GM12874 (cell line): ENCODE measurements at regions not wholly inside any gene's neighbourhood (a gene's known extent, or its start where the extent isn't known, plus 50 kb on each side); places are given as distances from the start of the nearest gene placed in this dataset.
A peak's percentile ranks its signal among the peaks of the same experiment; 100 is the strongest.

Experiments used
- TF ChIP-seq, protein P1 (sequence below): IDR thresholded peaks from 2 replicates; pipeline ENCODE4 v1.5.1; 2011; ENCODE audit warnings: low read depth, mild to moderate bottlenecking, control low read depth, low read length, moderate library complexity; ENCODE audit not compliant: insufficient read depth

DNA sequence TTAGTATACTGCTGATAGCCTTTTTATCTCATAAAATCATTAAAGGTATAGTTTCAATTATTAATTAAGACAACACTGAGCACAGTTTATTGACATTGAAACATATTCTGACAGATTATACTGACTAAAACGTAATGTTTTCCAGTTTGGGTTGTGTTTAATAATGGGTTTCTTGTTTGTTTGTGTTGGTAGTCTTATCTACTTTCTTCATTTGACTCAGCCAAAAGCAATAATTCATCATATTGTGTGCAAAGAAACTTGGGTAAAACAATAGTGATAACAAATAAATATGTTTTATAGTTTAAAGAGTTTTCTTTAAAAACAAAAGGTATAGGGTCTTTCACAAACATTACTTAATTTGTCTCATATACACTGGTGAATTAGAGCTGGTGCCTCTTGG lies 629.2 kb upstream of the AGTR1 start:
- TF ChIP-seq, protein P1, sequence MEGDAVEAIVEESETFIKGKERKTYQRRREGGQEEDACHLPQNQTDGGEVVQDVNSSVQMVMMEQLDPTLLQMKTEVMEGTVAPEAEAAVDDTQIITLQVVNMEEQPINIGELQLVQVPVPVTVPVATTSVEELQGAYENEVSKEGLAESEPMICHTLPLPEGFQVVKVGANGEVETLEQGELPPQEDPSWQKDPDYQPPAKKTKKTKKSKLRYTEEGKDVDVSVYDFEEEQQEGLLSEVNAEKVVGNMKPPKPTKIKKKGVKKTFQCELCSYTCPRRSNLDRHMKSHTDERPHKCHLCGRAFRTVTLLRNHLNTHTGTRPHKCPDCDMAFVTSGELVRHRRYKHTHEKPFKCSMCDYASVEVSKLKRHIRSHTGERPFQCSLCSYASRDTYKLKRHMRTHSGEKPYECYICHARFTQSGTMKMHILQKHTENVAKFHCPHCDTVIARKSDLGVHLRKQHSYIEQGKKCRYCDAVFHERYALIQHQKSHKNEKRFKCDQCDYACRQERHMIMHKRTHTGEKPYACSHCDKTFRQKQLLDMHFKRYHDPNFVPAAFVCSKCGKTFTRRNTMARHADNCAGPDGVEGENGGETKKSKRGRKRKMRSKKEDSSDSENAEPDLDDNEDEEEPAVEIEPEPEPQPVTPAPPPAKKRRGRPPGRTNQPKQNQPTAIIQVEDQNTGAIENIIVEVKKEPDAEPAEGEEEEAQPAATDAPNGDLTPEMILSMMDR, result no peak

DNA sequence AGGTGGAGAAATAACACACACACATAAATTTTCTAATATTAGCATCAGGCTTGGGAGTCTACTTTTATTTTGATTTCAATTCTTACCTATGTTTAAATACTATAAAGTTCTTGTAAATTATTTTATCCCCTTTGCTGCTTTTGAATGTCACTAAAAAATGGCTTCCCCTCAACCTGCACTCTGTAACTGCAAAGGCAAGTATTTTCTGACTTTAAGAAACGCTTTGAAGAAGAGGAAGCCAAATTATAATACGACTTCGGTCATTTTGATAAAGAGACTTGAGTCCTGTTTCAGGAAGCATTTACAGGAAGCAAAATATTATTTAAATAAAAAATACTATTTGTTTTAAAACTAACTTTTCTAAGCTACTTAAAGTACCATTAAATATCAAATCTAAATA lies 627.7 kb upstream of the AGTR1 start:
- TF ChIP-seq, protein P1, result no peak

DNA sequence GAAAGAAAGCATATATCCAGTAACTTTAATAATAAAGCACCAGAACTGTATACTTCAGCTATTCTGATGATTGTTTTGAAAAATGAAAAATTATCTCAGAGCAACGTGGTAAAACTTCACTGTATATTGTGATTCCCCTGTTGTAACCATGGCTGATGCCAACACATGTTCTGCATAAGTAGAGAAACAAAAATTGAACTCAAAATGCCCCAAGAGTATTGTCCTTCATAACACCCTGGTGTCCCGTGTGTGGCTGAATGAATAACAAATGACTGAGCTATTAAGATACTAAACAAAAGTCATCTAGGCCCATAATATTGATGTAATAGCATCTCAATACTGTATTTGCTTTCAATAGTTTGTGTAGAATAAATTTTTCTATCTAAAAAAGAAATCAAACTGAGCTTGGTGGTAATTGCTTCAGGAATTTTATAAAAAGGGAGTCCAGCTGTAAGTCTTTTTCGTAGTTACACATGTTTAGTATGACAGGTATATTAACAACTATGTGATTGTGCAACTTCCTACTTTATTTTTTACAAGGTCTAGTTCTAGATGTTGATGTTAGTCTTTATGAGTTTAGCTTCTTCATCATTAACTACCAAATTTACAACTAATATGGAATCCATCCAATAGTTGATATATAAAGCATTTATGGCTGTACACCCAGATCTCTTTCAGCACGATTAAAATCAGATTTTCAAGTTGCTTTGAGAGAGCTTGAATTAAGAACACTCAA lies 623.8 kb upstream of the AGTR1 start:
- TF ChIP-seq, protein P1, result no peak

DNA sequence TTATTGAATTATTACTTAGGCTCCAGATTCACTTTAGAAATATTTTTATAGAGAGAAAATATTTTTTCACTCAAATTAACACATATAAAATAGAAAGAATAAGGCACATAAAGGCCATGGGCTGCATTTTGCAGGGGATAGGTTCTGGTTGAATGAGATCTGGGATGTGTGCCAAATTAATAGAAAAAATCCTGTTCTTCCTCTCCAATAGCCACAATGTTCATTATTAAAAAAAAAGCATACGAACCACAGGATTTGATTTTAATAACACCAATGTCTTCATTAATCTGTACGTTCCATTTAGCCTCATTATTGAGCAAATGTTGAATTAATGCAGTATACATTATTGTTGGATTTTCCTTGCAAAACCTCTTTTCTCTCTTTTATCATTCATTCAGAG lies 622.8 kb upstream of the AGTR1 start:
- TF ChIP-seq, protein P1, result no peak

DNA sequence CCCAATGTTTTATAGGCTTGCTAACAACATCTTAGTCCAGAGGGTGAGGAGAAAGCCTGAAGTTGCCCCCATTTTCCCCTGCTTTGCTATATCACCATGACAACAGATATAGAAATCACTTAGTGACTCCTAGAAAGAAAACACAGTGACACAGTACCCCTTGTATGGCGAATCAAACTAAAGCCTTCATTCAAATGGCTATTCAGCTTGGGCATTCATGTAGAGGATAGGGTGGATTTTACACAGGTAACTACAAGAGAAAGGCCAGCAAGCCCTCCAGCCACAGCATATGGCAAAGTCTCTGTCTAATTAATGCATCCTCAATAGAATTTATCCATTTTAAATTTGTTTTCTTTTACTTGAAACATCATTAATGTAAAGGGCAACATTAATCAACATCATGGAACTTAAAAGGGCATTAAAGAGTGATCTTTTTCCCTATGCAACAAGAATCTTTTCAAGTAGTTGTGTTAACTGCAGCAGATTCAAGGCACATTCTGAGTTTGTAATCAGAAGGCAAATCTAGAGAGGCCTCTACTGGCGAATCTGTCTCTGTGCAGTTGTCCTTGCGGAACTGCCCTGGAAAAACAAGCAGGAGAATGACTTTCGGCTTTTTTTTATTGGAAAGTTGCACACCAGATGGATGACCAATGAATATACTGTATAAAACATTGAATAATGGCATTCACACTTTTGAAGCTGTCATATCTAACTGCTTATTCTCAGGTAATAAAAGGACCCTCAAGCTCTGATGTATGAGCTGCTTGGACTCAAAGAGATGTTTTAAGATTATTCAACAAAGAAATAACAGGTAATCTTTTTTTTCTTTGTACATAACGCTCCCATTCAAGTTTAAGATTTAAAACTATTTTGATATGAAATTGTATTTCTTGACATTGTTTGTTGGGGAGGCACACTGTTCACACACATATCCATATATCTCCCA lies 621.7 kb upstream of the AGTR1 start:
- TF ChIP-seq, protein P1, result peak; percentile 59

DNA sequence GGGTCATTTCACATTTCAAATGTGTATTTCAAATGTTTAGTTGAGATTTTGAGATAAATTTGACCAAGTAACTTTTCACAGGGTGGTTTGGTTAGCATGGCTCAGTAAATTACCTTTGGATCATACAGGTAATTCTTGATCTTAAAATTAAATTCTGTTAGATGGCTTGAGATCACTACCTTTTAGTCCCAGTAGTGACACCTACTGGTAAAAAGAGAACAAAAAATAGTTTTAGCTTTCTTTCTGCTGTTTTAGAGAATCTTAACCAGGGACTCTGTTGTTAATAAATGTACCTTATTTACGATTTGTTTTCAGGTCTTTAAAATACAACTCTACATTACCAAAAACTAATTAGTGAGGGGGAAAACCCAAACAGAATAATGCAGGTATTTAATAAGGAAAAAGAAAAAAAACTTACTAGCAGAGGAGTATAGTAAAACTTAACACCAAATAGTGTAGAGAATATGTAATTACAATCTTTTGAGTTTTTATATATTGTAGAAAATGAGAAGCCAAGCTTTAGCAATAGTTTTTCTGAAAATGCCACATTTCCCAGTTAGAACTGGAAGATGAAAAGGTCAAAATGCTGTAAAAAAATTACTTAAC lies 620.3 kb upstream of the AGTR1 start:
- TF ChIP-seq, protein P1, result peak; percentile 23; the same call in 1 of the 2 replicates

DNA sequence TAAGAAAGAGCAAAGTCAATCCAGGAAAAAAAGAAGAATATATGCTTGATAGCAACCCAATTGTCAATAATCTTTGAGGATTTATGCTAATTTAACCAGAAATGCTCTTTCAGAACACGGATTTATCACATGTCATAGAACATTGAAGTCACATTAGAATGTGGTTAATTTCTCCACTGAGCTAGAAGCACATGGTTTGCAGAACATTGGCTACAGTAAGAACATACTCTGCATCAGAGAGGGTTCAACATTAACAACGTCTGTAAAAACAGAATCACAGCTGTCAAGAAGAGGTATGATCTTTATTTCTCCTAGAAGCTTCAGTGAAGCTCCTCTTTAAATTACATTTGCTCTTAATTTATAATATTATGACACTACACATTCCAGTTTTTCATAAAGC lies 619.7 kb upstream of the AGTR1 start:
- TF ChIP-seq, protein P1, result no peak
